HG03108 (cell line): ENCODE measurements at regions not wholly inside any gene's neighbourhood (a gene's known extent, or its start where the extent isn't known, plus 50 kb on each side); places are given as distances from the start of the nearest gene placed in this dataset.
"Not testable (repeated sequence)": the region's sequence is repeated elsewhere in the genome, so short reads cannot be mapped to it uniquely, and the experiment has no call there.

ENCODE experiments used
- ATAC-seq: cut with Tn5 transposase; IDR thresholded peaks from one replicate; pipeline ENCODE4 v1.9.1; 2021; ENCODE audit warnings: moderate library complexity; ENCODE audit not compliant: unreplicated experiment

DNA sequence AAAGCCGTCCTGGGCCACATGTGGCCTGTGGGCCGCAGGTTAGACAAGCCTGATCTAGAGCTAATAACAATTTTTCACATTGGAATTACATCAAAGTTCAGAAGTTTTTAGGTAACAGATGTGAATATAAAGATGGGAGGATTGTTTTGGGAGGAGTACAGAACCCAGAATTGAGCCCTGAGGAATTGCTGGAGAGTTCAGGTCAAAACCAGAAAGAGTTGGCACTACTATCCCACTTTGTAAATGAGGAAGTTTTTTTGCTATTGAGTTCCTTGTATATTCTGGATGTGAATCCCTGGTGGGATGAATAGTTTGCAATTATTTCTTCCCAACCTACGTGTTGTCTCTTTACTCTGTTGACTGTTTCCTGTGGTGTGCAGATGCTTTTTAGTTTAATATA, 109.5 kb upstream of the LIPC start:
- no peak for ATAC-seq

GRCh38 chr15:58323321-58323720, 108.5 kb upstream of the LIPC start:
- not testable (repeated sequence) for ATAC-seq

DNA sequence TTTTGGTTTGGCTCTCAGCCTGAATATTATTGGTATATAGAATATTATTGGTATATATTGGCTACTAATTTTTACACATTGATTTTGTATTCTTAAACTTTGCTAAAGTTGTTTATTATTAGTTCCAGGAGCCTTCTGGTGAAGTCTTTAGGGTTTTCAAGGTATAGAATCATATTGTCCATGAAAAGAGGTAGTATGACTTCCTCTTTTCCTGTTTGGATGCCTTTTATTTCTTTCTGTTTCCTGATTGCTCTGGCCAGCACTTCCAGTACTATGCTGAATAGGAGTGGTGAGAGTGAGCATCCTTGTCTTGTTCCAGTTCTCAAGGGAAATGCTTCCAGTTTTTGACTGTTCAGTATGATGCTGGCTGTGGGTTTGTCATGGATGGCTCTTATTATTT, 107.3 kb upstream of the LIPC start:
- ATAC-seq = no peak

DNA sequence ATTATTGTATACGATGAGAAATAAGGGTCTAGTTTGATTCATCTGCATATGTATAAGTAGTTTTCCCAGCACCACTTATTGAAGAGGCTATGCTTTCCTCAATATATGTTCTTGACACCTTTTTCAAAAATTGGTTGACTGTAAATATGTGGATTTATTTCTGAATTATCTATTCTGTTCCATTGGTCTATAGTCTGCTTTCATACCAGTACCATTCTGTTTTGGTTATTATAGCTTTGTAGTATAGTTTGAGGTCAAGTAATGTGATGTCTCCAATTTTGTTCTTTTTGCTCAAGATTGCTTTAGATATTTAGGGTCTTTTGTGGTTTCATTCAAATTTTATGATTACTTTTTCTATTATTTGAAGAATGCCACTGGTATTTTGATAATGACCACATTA, 103.8 kb upstream of the LIPC start:
- no peak for ATAC-seq

GRCh38 chr15:58329211-58329610, 102.6 kb upstream of the LIPC start:
- ATAC-seq = no peak

GRCh38 chr15:58329781-58330671, 101.8 kb upstream of the LIPC start:
- ATAC-seq = no peak

DNA sequence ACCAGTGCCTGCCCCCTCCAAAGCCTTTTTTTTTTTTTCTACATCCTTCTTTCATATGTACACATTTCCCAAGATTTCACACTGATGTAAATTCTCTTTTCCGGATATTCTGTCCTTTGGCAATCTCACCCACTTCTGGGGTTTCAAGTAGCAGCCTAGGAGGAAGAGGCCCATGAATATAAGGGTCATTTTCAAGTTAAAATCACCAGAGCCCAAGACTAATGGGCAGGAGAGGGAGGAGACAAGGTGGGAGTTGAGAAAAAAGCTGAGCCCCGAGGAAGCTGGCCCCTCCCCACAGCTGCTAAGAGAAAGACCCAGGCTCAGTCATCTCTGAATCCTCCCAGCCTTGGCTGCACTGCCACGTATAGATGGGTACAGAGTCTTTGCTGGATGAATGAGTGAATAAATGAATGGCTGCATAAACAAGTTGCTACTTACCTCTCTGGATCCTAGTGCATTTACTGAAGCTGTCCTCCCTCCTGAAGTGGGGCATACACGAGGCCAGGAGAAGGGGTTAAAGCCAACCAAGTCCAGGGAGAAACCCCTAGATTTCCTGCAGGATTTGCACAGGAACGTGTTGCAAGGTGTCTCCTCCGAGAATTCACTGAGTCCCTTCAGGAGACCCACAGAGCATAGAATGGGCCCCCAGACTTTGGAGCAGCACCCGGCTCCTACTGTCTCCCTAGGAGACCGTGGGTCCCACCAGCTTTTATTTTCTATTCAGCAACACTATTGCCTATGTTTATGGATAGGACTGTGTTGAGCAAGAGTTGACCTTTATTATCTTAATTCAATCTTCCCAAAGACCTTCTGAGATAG, 100.8 kb upstream of the LIPC start:
- ATAC-seq = no peak

GRCh38 chr15:58331560-58331912, 100.3 kb upstream of the LIPC start:
- peak; percentile 4 for ATAC-seq

- ATAC-seq = peak; percentile 79
Observed at GRCh38 chr15:58331913-58332675, 99.7 kb upstream of the LIPC start.

DNA sequence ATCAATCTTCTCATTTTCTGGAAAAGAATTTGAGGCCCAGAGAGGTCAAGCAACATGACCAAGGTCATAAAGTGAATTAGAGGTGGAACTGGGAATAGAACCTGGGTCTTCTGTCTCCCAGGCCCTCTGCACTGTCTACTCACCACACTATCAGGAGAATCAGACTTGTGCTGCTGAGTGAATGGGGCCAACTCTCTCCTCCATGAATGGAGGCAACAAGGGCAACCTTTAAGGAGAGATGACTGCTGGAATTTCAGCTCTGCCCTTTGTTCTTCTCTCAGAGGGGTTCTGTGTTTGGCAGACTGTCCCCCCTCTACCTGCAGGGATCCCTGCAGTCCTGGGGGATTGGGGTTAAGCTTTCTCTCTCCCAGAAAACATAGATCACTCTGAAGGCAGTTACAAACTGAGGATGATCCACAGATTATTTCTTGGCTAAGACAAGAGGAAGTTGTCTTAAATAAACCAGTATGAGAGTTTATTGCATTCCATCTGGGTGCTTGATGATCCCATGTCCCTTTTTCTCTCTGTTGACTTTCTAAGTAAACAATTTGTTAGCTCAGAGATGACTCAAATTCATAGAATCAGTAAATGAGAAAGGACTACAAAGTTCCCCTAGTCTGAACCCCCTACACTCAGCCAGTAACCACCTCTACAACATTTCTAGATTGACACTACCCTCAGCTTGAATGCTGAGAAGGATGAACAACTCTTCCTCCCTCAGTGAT, 99.0 kb upstream of the LIPC start:
- ATAC-seq = no peak

- no peak for ATAC-seq
Observed at GRCh38 chr15:58334803-58335202, 97.0 kb upstream of the LIPC start.

- ATAC-seq = no peak
Observed at GRCh38 chr15:58336161-58336560, 95.6 kb upstream of the LIPC start.

- no peak for ATAC-seq
Observed at GRCh38 chr15:58340176-58340575, 91.6 kb upstream of the LIPC start.

GRCh38 chr15:58342508-58342907, 89.3 kb upstream of the LIPC start:
- no peak for ATAC-seq

DNA sequence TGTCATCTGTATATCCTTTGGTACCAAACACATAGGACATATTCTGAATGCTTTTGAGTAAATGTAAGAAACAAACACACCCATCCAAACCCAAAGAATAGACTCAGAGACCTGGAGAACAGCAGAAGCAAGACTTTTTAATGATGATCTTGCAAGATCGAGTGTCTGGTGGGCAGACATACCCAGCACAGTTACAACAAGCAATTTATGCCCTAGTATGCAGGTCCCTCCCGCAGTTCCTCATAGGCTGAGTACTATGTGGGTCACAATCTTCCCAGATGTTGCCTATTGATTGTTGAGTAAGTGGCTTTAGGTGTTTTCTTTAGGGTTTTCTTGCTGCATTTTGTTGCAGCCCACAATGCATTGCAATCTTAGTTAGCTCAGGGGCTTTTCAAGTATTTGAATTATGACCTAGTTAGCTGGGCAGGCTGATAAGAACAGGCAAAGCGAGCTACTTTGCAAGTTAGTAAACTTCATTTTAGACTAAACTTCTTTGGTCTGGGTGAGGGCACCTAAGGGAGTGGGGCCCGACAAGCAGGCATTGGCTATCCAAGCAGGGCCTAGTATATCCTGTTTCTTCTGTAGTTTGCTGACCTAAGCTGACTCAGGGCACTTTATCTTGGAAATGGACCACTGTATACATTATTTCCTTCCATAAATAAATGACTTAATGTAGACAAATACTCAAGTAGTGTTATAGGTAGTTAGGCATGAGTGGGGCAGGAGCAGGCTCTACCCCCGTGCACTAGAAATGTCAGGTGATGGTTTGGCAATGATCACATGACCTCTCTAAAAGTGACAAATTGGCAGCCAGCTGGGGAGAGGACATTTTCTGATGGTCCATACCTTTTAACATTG, 87.3 kb upstream of the LIPC start:
- ATAC-seq = no peak

DNA sequence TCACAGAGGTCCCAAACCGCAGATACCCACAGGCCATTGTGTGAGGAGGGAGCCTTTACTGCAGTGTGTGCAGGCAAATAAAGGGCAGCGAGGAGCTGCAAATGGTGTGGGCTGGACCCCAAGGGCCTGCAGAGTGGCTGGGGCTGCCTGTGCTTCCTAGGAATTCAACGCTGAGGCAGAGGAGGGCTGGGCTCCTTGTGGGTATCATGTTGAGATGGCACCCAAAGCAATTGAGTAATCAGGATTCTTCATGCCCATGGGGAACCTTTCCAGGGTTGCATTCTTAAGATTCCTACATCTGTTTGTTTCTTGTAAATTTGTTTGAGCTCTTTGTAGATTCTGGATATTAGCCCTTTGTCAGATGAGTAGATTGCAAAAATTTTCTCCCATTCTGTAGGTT, 85.4 kb upstream of the LIPC start:
- no peak for ATAC-seq

DNA sequence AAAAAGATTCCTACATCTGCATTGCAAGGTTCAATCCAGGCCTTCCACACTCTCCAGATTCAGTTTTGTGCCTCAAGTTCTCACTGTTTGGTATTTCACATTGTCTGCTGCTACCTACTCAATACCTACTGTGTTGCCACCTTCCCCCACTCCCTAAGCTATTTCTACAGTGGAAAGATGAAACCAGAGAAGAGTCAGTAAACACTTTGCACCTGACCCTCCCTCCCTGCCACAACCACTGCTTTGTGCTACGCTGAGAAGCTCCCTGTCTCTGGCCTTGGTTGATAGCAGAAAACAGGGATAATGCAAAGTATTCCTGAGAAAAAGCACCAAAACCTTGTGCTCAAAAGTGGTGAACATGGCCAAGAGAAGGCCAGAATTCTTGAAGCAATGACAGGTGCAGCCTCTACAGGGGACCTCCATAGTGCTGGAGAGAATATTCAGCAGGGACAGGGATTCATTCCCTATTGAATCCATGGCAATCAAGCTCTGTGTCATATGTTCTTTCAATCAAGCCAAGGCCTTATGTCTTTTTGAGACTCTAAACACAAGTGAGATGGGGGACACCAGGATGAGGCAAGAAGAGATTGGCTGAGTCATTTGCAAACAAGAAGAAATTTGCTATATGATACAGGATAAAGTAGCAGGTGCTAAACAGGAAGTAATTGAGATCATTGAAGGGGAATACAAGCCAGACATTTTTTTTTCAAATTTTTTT, 83.5 kb upstream of the LIPC start:
- ATAC-seq = no peak

DNA sequence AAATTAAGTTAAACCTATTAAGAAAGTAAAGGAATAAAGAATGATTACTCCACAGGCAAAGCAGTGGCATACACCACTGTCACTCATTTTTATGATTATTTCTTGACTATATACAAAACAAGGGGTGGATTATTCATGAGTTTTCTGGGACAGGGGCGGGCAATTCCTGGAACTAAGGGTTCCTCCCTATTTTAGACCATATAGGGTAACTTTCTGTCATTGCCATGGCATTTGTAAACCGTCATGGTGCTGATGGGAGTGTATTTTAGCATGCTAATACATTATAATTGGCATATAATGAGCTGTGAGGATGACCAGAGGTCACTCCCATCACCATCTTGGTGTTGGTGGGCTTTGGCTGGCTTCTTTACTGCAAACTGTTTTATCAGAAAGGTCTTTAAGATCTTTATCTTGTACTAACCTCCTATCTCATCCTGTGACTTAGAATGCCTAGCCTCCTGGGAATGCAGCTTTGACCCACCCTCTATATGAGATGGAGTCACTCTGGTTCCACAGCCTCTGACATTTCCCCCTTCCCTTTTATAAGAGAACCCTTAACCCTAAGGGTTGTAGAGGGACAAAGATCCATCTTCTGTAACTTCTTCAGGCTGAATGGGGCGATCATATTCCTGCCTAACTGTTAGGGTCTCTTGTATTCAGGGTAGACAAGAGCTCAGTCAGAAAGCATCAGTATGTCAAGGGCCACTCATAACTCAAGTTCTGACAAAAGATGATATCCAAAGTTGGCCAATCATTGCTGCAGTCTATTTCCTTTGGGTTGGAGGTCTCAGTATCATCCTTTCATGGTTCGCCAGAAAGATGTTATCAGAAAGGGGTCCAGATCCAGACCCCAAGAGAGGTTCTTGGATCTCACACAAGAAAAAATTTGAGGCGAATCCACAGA, 79.5 kb upstream of the LIPC start:
- ATAC-seq = no peak
